ENCODE measurements at regions not wholly inside any gene's neighbourhood (a gene's known extent, or its start where the extent isn't known, plus 50 kb on each side); places are given as distances from the start of the nearest gene placed in this dataset.

DNA sequence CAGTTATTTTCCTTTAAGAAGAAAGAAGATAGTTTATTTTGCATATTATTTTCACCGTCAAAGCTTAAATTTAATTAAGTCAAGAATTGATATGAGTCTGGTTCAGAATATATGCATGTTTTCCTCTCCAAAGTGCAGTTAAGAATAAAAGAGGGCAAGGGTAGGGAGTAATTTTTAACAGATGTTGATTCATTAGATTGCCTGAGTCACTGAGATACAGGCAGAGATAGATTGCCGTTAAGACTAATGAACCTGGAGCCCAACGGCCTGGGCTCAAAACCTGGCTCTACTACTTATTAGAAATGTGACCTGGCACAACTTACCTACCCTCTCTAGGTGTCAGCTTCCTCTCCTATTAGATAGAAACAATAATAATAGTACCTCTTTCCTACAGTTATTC, 1037.4 kb upstream of the PABPC4L start:
- ChIA-PET POLR2A (no interaction called here), CTCF (interaction anchor here (1.5 to 1.6 kb wide), 2 partner anchors 8 to 39 kb away, joined by 4 to 5 read pairs; no protein-coding TSS in a partner anchor)
- TF ChIP-seq CTCF (IDR thresholded peaks at IDR 0.05; ENCODE audit: control extremely low read depth, extremely low read depth, low read depth, missing control alignments) = no peak
- DNase-seq (ENCODE audit: extremely low spot score) = no peak

- no peak for TF ChIP-seq CTCF (IDR thresholded peaks at IDR 0.05; ENCODE audit: control extremely low read depth, extremely low read depth, low read depth, missing control alignments)
- ChIA-PET CTCF (no interaction called here), POLR2A (no interaction called here)
- DNase-seq (ENCODE audit: extremely low spot score) = no peak
These were observed 1034.5 kb upstream of the PABPC4L start for GRCh38 chr4:135236048-135236447.

GRCh38 chr4:135227842-135228241, 1026.3 kb upstream of the PABPC4L start:
- no peak for DNase-seq (ENCODE audit: extremely low spot score)
- POLR2A ChIA-PET = no interaction called here
- TF ChIP-seq CTCF (IDR thresholded peaks at IDR 0.05; ENCODE audit: control extremely low read depth, extremely low read depth, low read depth, missing control alignments) = no peak
- CTCF ChIA-PET = no interaction called here

GRCh38 chr4:135225551-135225950, 1024.0 kb upstream of the PABPC4L start:
- no peak for TF ChIP-seq CTCF (IDR thresholded peaks at IDR 0.05; ENCODE audit: control extremely low read depth, extremely low read depth, low read depth, missing control alignments)
- POLR2A ChIA-PET = no interaction called here
- DNase-seq (ENCODE audit: extremely low spot score) = no peak
- CTCF ChIA-PET = interaction anchor here (1.0 to 1.1 kb wide), 2 partner anchors 9 to 11 kb away, joined by 3 to 4 read pairs; no protein-coding TSS in a partner anchor

GRCh38 chr4:135210341-135210740, 1008.8 kb upstream of the PABPC4L start:
- CTCF ChIA-PET = no interaction called here
- POLR2A ChIA-PET = no interaction called here
- DNase-seq (ENCODE audit: extremely low spot score) = no peak
- no peak for TF ChIP-seq CTCF (IDR thresholded peaks at IDR 0.05; ENCODE audit: control extremely low read depth, extremely low read depth, low read depth, missing control alignments)

- no peak for DNase-seq (ENCODE audit: extremely low spot score)
- ChIA-PET CTCF (interaction anchor here (1.2 kb wide), 1 partner anchor 9 kb away, joined by 4 read pairs; no protein-coding TSS in a partner anchor), POLR2A (no interaction called here)
- TF ChIP-seq CTCF (IDR thresholded peaks at IDR 0.05; ENCODE audit: control extremely low read depth, extremely low read depth, low read depth, missing control alignments) = no peak
These were observed 1005.9 kb upstream of the PABPC4L start for GRCh38 chr4:135207531-135207930.

- ChIA-PET CTCF (no interaction called here), POLR2A (no interaction called here)
- DNase-seq (ENCODE audit: extremely low spot score) = no peak
- no peak for TF ChIP-seq CTCF (IDR thresholded peaks at IDR 0.05; ENCODE audit: control extremely low read depth, extremely low read depth, low read depth, missing control alignments)
These were observed 1002.7 kb upstream of the PABPC4L start for GRCh38 chr4:135204311-135204710.
